GM23338 (cell line): ENCODE measurements at regions not wholly inside any gene's neighbourhood (a gene's known extent, or its start where the extent isn't known, plus 50 kb on each side); places are given as distances from the start of the nearest gene placed in this dataset.

Experiments
- ATAC-seq: fragments of 200-7000 bp; cut with Tn5 transposase; 3 replicates; pipeline ENCODE4 v1.9.1; 2020
- DNase-seq: peaks from one replicate; pipeline ENCODE4 v3.0.0-alpha.2; 2015; ENCODE audit warnings: low spot score
- H2AFZ ChIP-seq: fragments of 200-600 bp; sonication (generic); 2 replicates; pipeline ENCODE4 v1.8.0; 2016; ENCODE audit warnings: antibody characterized with exemption, mild to moderate bottlenecking, moderate library complexity
- H3F3A ChIP-seq: fragments of 200-600 bp; sonication (generic); replicated peaks from 2 replicates; pipeline ENCODE4 v1.8.0; 2017; ENCODE audit warnings: antibody characterized with exemption, mixed run types, low read depth
- H3K27ac ChIP-seq: fragments of 200-600 bp; sonication (generic); 2 replicates; pipeline ENCODE4 v1.6.1; 2016; ENCODE audit warnings: low read depth
- H3K27me3 ChIP-seq: fragments of 200-600 bp; sonication (generic); 2 replicates; pipeline ENCODE4 v1.8.0; 2016; ENCODE audit warnings: mild to moderate bottlenecking, mixed run types, moderate library complexity; ENCODE audit not compliant: insufficient read depth
- H3K36me3 ChIP-seq: fragments of 200-600 bp; sonication (generic); 2 replicates; pipeline ENCODE4 v1.8.0; 2016; ENCODE audit warnings: mild to moderate bottlenecking; ENCODE audit not compliant: insufficient read depth
- H3K4me1 ChIP-seq: fragments of 200-600 bp; sonication (generic); 2 replicates; pipeline ENCODE4 v1.8.0; 2016; ENCODE audit warnings: mild to moderate bottlenecking, moderate library complexity; ENCODE audit not compliant: insufficient read depth
- H3K4me2 ChIP-seq: fragments of 200-600 bp; sonication (generic); 2 replicates; pipeline ENCODE4 v1.7.1; 2017; ENCODE audit warnings: mixed run types
- H3K4me3 ChIP-seq: fragments of 200-600 bp; sonication (generic); 2 replicates; pipeline ENCODE4 v1.6.1; 2016; ENCODE audit warnings: mixed run types
- H3K79me2 ChIP-seq: fragments of 200-600 bp; sonication (generic); replicated peaks from 2 replicates; pipeline ENCODE4 v1.8.0; 2017; ENCODE audit warnings: mild to moderate bottlenecking; ENCODE audit not compliant: insufficient read depth
- H3K9me2 ChIP-seq: fragments of 200-600 bp; sonication (generic); 2 replicates; pipeline ENCODE4 v1.8.0; 2017; ENCODE audit not compliant: insufficient read depth
- H4K20me1 ChIP-seq: fragments of 200-600 bp; sonication (generic); replicated peaks from 2 replicates; pipeline ENCODE4 v1.8.0; 2017; ENCODE audit warnings: mild to moderate bottlenecking; ENCODE audit not compliant: insufficient read depth
- H3K27ac Mint-ChIP-seq: 2 replicates; pipeline ENCODE4 v1.8.0; 2020; ENCODE audit warnings: inconsistent platforms, mild to moderate bottlenecking, moderate library complexity, mixed read lengths
- H3K27me3 Mint-ChIP-seq: 3 replicates; pipeline ENCODE4 v1.8.0; 2022; ENCODE audit warnings: low read depth, mild to moderate bottlenecking, moderate library complexity, mixed read lengths, inconsistent platforms; ENCODE audit not compliant: insufficient read depth, poor library complexity
- H3K36me3 Mint-ChIP-seq: 3 replicates; pipeline ENCODE4 v1.8.0; 2021; ENCODE audit warnings: low read depth, mild to moderate bottlenecking, inconsistent platforms, moderate library complexity, mixed read lengths
- H3K4me1 Mint-ChIP-seq: 3 replicates; pipeline ENCODE4 v1.8.0; 2020; ENCODE audit warnings: mild to moderate bottlenecking, inconsistent platforms, mixed read lengths
- H3K4me3 Mint-ChIP-seq: 3 replicates; pipeline ENCODE4 v1.8.0; 2021; ENCODE audit warnings: moderate library complexity, mild to moderate bottlenecking, inconsistent platforms, mixed read lengths
- H3K9me3 Mint-ChIP-seq: 3 replicates; pipeline ENCODE4 v1.8.0; 2020; ENCODE audit warnings: moderate library complexity, mild to moderate bottlenecking, inconsistent platforms, mixed read lengths
- CREB1 ChIP-seq: fragments of 250-450 bp; sonication (Bioruptor Pico); IDR thresholded peaks from 2 replicates; pipeline ENCODE4 v1.5.0; 2020; ENCODE audit warnings: low read depth, mild to moderate bottlenecking, moderate library complexity
- ETS1 ChIP-seq: IDR thresholded peaks from 2 replicates; pipeline ENCODE4 v1.6.1; 2016; ENCODE audit warnings: antibody characterized with exemption
- EZH2 ChIP-seq: fragments of 200-600 bp; sonication (generic); IDR thresholded peaks from one replicate; pipeline ENCODE4 v1.8.0; 2017; ENCODE audit warnings: antibody characterized with exemption, mild to moderate bottlenecking, low read depth; ENCODE audit not compliant: unreplicated experiment
- EZH2phosphoT487 ChIP-seq: fragments of 200-600 bp; sonication (generic); IDR thresholded peaks from one replicate; pipeline ENCODE4 v1.8.1; 2018; ENCODE audit warnings: antibody characterized with exemption; ENCODE audit not compliant: unreplicated experiment
- JUNB ChIP-seq: IDR thresholded peaks from one replicate; pipeline ENCODE4 v1.6.1; 2016; ENCODE audit warnings: antibody characterized with exemption; ENCODE audit not compliant: unreplicated experiment
- NANOG ChIP-seq: IDR thresholded peaks from 2 replicates; pipeline ENCODE4 v1.6.1; 2016; ENCODE audit warnings: antibody characterized with exemption, borderline replicate concordance
- POLR2AphosphoS5 ChIP-seq: IDR thresholded peaks from 2 replicates; pipeline ENCODE4 v1.6.1; 2016; ENCODE audit warnings: antibody characterized with exemption, low read depth
- REST ChIP-seq: IDR thresholded peaks from one replicate; pipeline ENCODE4 v1.6.1; 2018; ENCODE audit warnings: antibody characterized with exemption; ENCODE audit not compliant: unreplicated experiment
- ZNF114 ChIP-seq: fragments of 250-450 bp; sonication (Bioruptor Pico); IDR thresholded peaks from 2 replicates; pipeline ENCODE4 v1.5.0; 2020; ENCODE audit warnings: mild to moderate bottlenecking, moderate library complexity
- ZNF331 ChIP-seq: fragments of 250-450 bp; sonication (Bioruptor Pico); IDR thresholded peaks from 2 replicates; pipeline ENCODE4 v1.5.0; 2020; ENCODE audit warnings: low read depth, mild to moderate bottlenecking, moderate library complexity
- ZNF462 ChIP-seq: fragments of 250-450 bp; sonication (Bioruptor Pico); IDR thresholded peaks from 2 replicates; pipeline ENCODE4 v1.5.0; 2020; ENCODE audit warnings: mild to moderate bottlenecking, moderate library complexity

GRCh38 chr13:60857698-60858097, 460.7 kb downstream of the TDRD3 start:
- Histone ChIP-seq H3K36me3 (0 out of 2 replicates have a peak, but pooled peaks cover 4% of the 10 kb centered on the region), H4K20me1 (no peaks in the 10 kb centered on the region), H3K4me3 (no peak overlapping the region), H3K4me1 (no peaks in the 10 kb centered on the region), H2AFZ (peak overlapping the region; percentile 83; the same call in 1 of the 2 replicates), H3K9me2 (no peaks in the 10 kb centered on the region), H3K79me2 (no peaks in the 10 kb centered on the region), H3K27ac (no peak overlapping the region), H3F3A (no peaks in the 10 kb centered on the region), H3K4me2 (no peak overlapping the region), H3K27me3 (no peaks in the 10 kb centered on the region)
- peaks cover 11% of the 10 kb centered on the region for H3K36me3 Mint-ChIP-seq
- H3K27me3 Mint-ChIP-seq, result no peaks in the 10 kb centered on the region
- H3K4me3 Mint-ChIP-seq, result no peak overlapping the region
- DNase-seq (no peak), ATAC-seq (no peak)
- peaks cover 14% of the 10 kb centered on the region for H3K9me3 Mint-ChIP-seq
- H3K27ac Mint-ChIP-seq, result no peak overlapping the region
- H3K4me1 Mint-ChIP-seq, result no peaks in the 10 kb centered on the region
- TF ChIP-seq EZH2, result no peak
- no peak for TF ChIP-seq EZH2phosphoT487
- no peak for TF ChIP-seq ZNF331 (CRISPR knock-in tag)
- no peak for TF ChIP-seq POLR2AphosphoS5
- no peak for TF ChIP-seq ETS1
- TF ChIP-seq CREB1 (CRISPR knock-in tag), result no peak
- no peak for TF ChIP-seq REST
- TF ChIP-seq ZNF462 (CRISPR knock-in tag), result no peak
- TF ChIP-seq ZNF114 (CRISPR knock-in tag), result no peak
- no peak for TF ChIP-seq NANOG
- no peak for TF ChIP-seq JUNB
